Pancreas (tissue), 10 donors: ENCODE measurements at regions not wholly inside any gene's neighbourhood (a gene's known extent, or its start where the extent isn't known, plus 50 kb on each side); places are given as distances from the start of the nearest gene placed in this dataset.
A peak's percentile ranks its signal among the peaks of the same experiment; 100 is the strongest.

Source experiments
- ATAC-seq, 4 donors: fragments of 200-7000 bp; cut with Tn5 transposase; one replicate each; pipeline versions ENCODE4 v1.8.0 to v1.9.1; 2020; ENCODE audit warnings: mild to moderate bottlenecking in 4 of 4, moderate library complexity in 4 of 4
- DNase-seq, 6 donors: peaks; one replicate each; pipeline ENCODE4 v3.0.0-alpha.2; 2020
- FAIRE-seq: peaks from 2 replicates; lab custom pipeline; 2012; peaks lifted over from hg19 to GRCh38; lab: Jason Lieb, UNC
- H3K27ac ChIP-seq, 4 donors: fragments of 200-600 bp; sonication (generic); 1 replicate in 3 of 4; 2 replicates in 1 of 4; pipeline versions ENCODE4 v1.5.0 to v1.8.0; 2020
- H3K27me3 ChIP-seq, 4 donors: fragments of 200-600 bp; one replicate each; pipeline ENCODE4 v1.8.0; 2021
- H3K36me3 ChIP-seq, 3 donors: fragments of 200-600 bp; sonication (generic) in 1 of 3; one replicate each; pipeline versions ENCODE4 v1.5.0 to v1.8.0; 2020 to 2021
- H3K4me1 ChIP-seq, 3 donors: fragments of 200-600 bp; one replicate each; pipeline ENCODE4 v1.8.0; 2021
- H3K4me3 ChIP-seq, 4 donors: fragments of 200-600 bp; sonication (generic) in 2 of 4; one replicate each; pipeline versions ENCODE4 v1.5.0 to v1.8.0; 2020 to 2021
- H3K9me3 ChIP-seq, 4 donors: fragments of 200-600 bp; one replicate each; pipeline ENCODE4 v1.8.0; 2021
- WGBS, 2 donors: extraction: QIAGEN DNeasy Blood & Tissue Kit; methylation state at CpG; one replicate each; pipeline ENCODE4 v1.1.7; 2013; 5-methylcytosine and 5-hydroxymethylcytosine counted together
- intact Hi-C, 3 donors: fragments of 100-400 bp; cut with DNase I; formaldehyde crosslinking; loops; one replicate each; pipeline versions ENCODE4 v1.11.1 to v1.14.2; 2022
- TF ChIP-seq, protein P1 (sequence below), 4 donors: fragments of 200-600 bp; sonication (generic) in 3 of 4; IDR thresholded peaks; one replicate each; pipeline versions ENCODE4 v1.5.0 to v1.8.0; 2021; ENCODE audit warnings: antibody characterized with exemption in 4 of 4
- donor health status: healthy with polysubstance abuse.
- donor health status: DM: no; HTN: no; CAD: no; lungs with moderate emphysema.
- donor health status: DM: no; HTN: no; CAD: no.
- donor health status: control.
- donor health status: control.
- donor health status: Bipolar disorder and iron deficiency.
- donor health status: DM: yes; HTN: yes; CAD: no.
- donor health status: DM: no; HTN: no; CAD: no.
- donor health status: DM: no; HTN: no; CAD: no.
- donor health status: DM: yes; HTN: yes; CAD: no.

DNA sequence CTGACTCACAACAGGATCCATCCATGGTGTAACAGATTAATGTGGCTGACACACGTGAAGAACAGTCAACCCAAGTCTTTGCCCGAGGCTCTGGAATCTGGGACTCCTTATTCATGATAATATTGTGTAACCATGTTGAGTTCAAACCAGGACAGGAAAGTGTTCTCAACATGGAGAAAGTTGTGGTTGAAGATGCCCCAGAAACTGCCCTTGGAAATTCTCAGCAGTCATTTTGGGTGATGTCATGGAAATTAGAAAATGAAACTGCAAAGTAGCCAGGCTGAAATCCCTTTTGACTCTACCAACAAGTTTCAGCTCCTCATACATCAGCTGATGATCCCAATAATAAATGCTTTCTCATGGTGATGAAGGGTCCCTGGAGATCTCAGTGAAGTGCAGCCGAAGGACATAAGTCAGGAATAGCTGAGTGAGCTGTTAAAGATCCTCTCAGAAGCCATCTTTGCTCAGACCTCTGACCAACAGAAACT is 307.7 kb downstream of the TNS1 start:
- WGBS, 2 donors, result 84 to 88% methylated on average over 3 of the region's 3 CpGs

DNA sequence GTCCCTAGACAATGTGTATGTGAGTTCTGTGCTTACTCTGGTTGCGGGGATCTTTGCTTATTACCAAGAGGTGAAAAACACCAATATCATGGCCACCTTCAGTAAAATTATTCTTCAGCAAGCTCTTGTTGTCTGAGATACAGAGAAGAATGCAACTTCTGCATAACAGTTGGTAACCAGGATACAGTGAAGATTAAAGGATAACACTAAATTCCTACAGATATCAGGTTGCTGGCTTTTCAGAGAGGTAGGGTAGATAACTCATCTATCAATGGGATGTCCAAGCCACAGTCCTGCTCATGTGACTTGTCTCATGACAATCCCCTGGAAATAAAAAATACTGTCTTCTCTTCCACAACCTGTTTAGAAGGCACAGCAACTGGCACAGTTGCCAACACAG is 308.5 kb downstream of the TNS1 start:
- Histone ChIP-seq H3K36me3 (no peaks in the 10 kb centered on the region), H3K9me3 (no peaks in the 10 kb centered on the region), H3K4me1 (no peaks in the 10 kb centered on the region), H3K27ac (no peak overlapping the region), H3K27me3 (no peaks in the 10 kb centered on the region), H3K4me3 (no peak overlapping the region)
- 97 to 100% methylated on average over 1 of the region's 1 CpG for WGBS, 2 donors
- DNase-seq (no peak), ATAC-seq (no peak), FAIRE-seq (no peak)
- TF ChIP-seq, protein P1, sequence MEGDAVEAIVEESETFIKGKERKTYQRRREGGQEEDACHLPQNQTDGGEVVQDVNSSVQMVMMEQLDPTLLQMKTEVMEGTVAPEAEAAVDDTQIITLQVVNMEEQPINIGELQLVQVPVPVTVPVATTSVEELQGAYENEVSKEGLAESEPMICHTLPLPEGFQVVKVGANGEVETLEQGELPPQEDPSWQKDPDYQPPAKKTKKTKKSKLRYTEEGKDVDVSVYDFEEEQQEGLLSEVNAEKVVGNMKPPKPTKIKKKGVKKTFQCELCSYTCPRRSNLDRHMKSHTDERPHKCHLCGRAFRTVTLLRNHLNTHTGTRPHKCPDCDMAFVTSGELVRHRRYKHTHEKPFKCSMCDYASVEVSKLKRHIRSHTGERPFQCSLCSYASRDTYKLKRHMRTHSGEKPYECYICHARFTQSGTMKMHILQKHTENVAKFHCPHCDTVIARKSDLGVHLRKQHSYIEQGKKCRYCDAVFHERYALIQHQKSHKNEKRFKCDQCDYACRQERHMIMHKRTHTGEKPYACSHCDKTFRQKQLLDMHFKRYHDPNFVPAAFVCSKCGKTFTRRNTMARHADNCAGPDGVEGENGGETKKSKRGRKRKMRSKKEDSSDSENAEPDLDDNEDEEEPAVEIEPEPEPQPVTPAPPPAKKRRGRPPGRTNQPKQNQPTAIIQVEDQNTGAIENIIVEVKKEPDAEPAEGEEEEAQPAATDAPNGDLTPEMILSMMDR (IDR thresholded peaks at IDR 0.05), result no peak
- intact Hi-C loops, result no loop called here

More for the DNA sequence above, 307.7 kb downstream of the TNS1 start:
- Histone ChIP-seq H3K4me3 (no peak overlapping the region), H3K4me1 (no peaks in the 10 kb centered on the region), H3K9me3 (no peaks in the 10 kb centered on the region), H3K27ac (no peak overlapping the region), H3K27me3 (no peaks in the 10 kb centered on the region), H3K36me3 (no peaks in the 10 kb centered on the region)
- FAIRE-seq (no peak), ATAC-seq (peak in 1 of 4 donors; percentile 16), DNase-seq (no peak)
- intact Hi-C loops, result no loop called here
- TF ChIP-seq, protein P1 (IDR thresholded peaks at IDR 0.05), result no peak

- 95 to 100% methylated on average over 1 of the region's 1 CpG for WGBS, 2 donors
- H3K9me3 ChIP-seq, result no peaks in the 10 kb centered on the region
- TF ChIP-seq, protein P1 (IDR thresholded peaks at IDR 0.05), result no peak
- no peaks in the 10 kb centered on the region for H3K4me1 ChIP-seq
- no peak overlapping the region for H3K27ac ChIP-seq
- H3K36me3 ChIP-seq, result no peaks in the 10 kb centered on the region
- DNase-seq (no peak), ATAC-seq (no peak), FAIRE-seq (no peak)
- H3K4me3 ChIP-seq, result no peak overlapping the region
- H3K27me3 ChIP-seq, result no peaks in the 10 kb centered on the region
- intact Hi-C loops, result no loop called here
Observed at GRCh38 chr2:217693363-217693762, 309.4 kb downstream of the TNS1 start.

DNA sequence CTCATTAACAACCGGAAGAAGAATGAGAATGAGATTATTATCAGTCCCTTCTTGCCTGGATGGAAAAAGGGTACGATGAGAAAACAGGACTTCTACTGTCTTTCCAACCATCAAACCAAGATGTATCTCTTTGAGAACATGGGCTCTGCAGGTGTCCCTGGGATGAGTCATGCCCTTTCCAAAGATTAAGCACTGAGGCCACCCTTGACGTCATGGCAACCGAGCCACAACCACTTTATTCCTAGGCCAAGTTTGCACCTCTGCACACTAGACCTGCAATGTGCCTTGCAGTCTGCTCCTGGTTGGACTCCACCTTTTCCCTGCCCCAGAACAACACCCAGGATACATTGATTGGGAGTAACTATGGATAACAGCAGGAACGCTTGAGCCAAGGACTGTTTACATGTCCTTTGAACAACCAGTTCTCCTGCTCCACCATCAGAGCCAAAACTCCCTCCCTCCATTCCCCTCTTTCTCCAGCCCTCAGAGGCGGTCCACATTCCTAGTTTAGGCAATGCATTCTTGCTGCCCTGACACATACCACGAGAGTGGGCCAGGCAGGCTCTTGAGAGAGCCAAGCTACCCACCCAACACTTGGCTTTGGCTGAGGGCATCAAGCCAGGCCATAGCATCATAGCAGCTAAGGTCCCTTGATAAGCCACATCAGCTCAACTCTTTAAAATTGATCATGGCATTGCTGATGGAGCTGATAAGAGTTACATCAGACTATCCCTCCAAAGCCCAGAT is 310.7 kb downstream of the TNS1 start:
- Histone ChIP-seq H3K27me3 (no peaks in the 10 kb centered on the region), H3K4me3 (no peak overlapping the region), H3K9me3 (no peaks in the 10 kb centered on the region), H3K27ac (no peak overlapping the region), H3K36me3 (no peaks in the 10 kb centered on the region), H3K4me1 (no peaks in the 10 kb centered on the region)
- ATAC-seq (peak in 1 of 4 donors; percentile 32), DNase-seq (no peak), FAIRE-seq (no peak)
- TF ChIP-seq, protein P1 (IDR thresholded peaks at IDR 0.05), result no peak
- intact Hi-C loops, result no loop called here
- WGBS, 2 donors, result 79 to 87% methylated on average over 7 of the region's 7 CpGs

DNA sequence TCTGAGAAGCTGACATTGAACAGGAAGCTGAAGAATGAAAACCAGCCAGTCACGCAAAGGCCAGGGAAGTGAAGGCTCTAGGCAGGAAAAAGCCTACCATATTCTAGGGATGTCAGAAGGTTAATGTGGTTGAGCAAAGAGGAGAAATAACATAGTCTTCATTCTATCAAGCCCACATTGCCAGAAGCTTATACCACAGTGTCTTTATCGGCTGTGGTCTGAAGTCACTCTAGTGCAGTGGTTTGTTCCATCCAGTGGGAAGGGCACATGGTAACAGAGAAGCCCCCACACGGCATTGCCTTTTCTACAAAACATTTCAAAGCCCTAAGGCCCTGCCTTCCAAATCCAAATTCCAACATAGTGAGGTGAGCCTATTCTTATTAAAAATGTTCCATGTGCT is 311.3 kb downstream of the TNS1 start:
- TF ChIP-seq, protein P1 (IDR thresholded peaks at IDR 0.05), result no peak
- no peaks in the 10 kb centered on the region for H3K4me1 ChIP-seq
- H3K27me3 ChIP-seq, result no peaks in the 10 kb centered on the region
- no peaks in the 10 kb centered on the region for H3K9me3 ChIP-seq
- H3K36me3 ChIP-seq, result no peaks in the 10 kb centered on the region
- ATAC-seq (no peak), FAIRE-seq (no peak), DNase-seq (no peak)
- no peak overlapping the region for H3K27ac ChIP-seq
- intact Hi-C loops, result no loop called here
- 89 to 96% methylated on average over 3 of the region's 3 CpGs for WGBS, 2 donors
- no peak overlapping the region for H3K4me3 ChIP-seq
